HG02943 (cell line): ENCODE measurements at regions not wholly inside any gene's neighbourhood (a gene's known extent, or its start where the extent isn't known, plus 50 kb on each side); places are given as distances from the start of the nearest gene placed in this dataset.

ENCODE experiments used
- ATAC-seq: cut with Tn5 transposase; IDR thresholded peaks from one replicate; pipeline ENCODE4 v1.9.1; 2021; ENCODE audit warnings: mild to moderate bottlenecking, low read depth, moderate library complexity; ENCODE audit not compliant: unreplicated experiment

- no peak for ATAC-seq
These were observed 249.5 kb upstream of the SKOR2 start for GRCh38 chr18:47500930-47501329.

GRCh38 chr18:47492691-47493090 lies 241.2 kb upstream of the SKOR2 start:
- ATAC-seq: no peak

GRCh38 chr18:47490882-47491281 lies 239.4 kb upstream of the SKOR2 start:
- no peak for ATAC-seq

GRCh38 chr18:47485221-47485797 lies 233.8 kb upstream of the SKOR2 start:
- ATAC-seq: no peak

GRCh38 chr18:47484068-47484467 lies 232.6 kb upstream of the SKOR2 start:
- ATAC-seq: no peak

- no peak for ATAC-seq
These were observed 228.7 kb upstream of the SKOR2 start for GRCh38 chr18:47480166-47480565.

GRCh38 chr18:47471784-47472183 lies 220.3 kb upstream of the SKOR2 start:
- ATAC-seq: no peak

- no peak for ATAC-seq
These were observed 219.5 kb upstream of the SKOR2 start for GRCh38 chr18:47470941-47471340.

- ATAC-seq: no peak
These were observed 218.1 kb upstream of the SKOR2 start for GRCh38 chr18:47469576-47469975.

GRCh38 chr18:47461977-47462376 lies 210.5 kb upstream of the SKOR2 start:
- ATAC-seq: no peak

GRCh38 chr18:47461406-47461948 lies 210.0 kb upstream of the SKOR2 start:
- no peak for ATAC-seq

GRCh38 chr18:47458483-47458882 lies 207.0 kb upstream of the SKOR2 start:
- no peak for ATAC-seq

- ATAC-seq: no peak
These were observed 206.2 kb upstream of the SKOR2 start for GRCh38 chr18:47457614-47458013.

GRCh38 chr18:47453038-47453437 lies 201.6 kb upstream of the SKOR2 start:
- no peak for ATAC-seq

GRCh38 chr18:47448956-47449355 lies 197.5 kb upstream of the SKOR2 start:
- no peak for ATAC-seq

GRCh38 chr18:47441914-47442313 lies 190.5 kb upstream of the SKOR2 start:
- no peak for ATAC-seq

- no peak for ATAC-seq
These were observed 186.5 kb upstream of the SKOR2 start for GRCh38 chr18:47438001-47438400.

- ATAC-seq: no peak
These were observed 185.4 kb upstream of the SKOR2 start for GRCh38 chr18:47436871-47437270.

GRCh38 chr18:47434214-47434746 lies 182.8 kb upstream of the SKOR2 start:
- no peak for ATAC-seq

GRCh38 chr18:47427923-47428637 lies 176.6 kb upstream of the SKOR2 start:
- ATAC-seq: no peak

GRCh38 chr18:47427072-47427471 lies 175.6 kb upstream of the SKOR2 start:
- no peak for ATAC-seq

GRCh38 chr18:47425365-47425764 lies 173.9 kb upstream of the SKOR2 start:
- ATAC-seq: no peak
